Lung microvascular endothelial cell (primary cell): ENCODE measurements at regions not wholly inside any gene's neighbourhood (a gene's known extent, or its start where the extent isn't known, plus 50 kb on each side); places are given as distances from the start of the nearest gene placed in this dataset.
A peak's percentile ranks its signal among the peaks of the same experiment; 100 is the strongest.

Source experiments
- DNase-seq, 2 donors: peaks; one replicate each; pipeline versions ENCODE4 v3.0.0 to v3.0.0-alpha.2; 2010; ENCODE audit warnings: low read depth in 2 of 2

DNA sequence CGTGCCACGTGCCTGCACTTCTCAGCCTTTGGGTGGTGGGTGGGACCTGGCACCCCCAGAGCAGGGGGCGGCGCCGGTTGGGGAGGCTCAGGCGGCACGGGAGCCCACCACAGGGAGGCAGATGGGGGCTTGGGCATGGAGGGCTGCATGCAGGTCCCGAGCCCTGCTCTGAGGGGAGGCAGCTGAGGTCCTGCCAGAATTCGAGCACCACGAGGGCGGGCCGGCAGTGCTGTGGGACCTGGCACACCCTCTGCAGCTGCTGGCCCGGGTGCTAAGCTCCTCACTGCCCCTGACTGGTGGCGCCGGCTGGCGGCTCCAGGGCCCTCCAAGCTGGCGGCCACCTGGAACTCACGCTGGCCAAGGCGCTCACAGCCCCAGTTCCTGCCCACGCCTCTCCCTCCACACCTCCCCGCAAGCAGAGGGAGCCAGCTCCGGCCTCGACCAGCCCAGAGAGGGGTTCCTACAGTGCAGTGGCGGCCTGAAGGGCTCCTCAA is 1176.8 kb upstream of the GYPC start:
- DNase-seq = no peak

DNA sequence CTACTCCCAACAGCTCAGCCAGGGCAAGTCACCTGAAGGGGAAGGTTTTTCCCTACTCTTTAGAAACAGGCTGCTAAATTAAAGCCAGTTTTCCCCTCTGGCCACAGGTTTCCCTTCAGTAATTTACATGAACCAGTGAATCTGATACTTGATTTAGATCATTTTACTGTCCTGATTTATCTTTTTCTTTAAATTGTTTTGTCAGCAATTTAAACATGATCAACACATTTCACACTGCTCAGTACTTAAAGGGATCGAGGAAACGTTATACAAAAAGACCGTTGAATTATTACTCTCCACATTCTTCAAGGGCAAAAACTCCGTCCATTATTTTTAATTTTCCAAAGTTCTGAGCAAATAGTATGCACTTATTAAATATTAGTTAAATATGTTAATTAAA is 1165.7 kb upstream of the GYPC start:
- DNase-seq = no peak

DNA sequence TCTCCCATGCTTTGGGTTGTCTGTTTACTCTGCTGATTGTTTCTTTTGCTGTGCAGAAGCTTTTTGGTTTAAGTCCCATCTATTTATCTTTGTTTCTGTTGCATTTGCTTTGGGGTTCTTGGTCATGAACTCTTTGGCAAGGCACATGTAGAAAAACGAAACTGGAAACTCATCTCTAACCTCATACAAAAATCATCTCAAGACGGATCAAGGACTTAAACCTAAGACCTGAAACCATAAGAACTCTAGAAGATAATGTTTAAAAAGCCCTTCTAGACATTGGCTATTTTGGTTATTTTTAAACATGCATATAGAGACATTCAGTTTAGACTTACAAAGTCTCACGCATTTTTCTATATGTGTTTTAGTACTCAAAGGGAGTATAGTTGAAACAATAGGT is 1164.3 kb upstream of the GYPC start:
- DNase-seq = no peak

DNA sequence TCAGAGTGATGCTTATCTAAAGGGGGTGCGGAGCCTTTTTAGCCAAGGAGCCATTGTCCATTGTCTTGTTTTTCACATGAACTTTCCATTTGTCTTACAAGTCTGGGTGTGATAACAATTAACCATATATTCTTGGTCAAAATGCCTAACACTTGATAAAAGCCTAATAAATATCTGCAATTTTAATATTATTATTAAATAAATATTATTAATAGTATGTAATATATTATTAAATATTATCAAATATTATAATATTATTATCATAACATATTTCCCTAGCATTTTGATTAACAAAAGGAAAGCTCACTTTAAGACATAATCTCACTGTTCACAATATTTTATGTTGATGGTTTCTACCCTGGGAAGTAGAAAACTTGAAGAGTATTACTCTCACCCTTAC is 1143.6 kb upstream of the GYPC start:
- no peak for DNase-seq

DNA sequence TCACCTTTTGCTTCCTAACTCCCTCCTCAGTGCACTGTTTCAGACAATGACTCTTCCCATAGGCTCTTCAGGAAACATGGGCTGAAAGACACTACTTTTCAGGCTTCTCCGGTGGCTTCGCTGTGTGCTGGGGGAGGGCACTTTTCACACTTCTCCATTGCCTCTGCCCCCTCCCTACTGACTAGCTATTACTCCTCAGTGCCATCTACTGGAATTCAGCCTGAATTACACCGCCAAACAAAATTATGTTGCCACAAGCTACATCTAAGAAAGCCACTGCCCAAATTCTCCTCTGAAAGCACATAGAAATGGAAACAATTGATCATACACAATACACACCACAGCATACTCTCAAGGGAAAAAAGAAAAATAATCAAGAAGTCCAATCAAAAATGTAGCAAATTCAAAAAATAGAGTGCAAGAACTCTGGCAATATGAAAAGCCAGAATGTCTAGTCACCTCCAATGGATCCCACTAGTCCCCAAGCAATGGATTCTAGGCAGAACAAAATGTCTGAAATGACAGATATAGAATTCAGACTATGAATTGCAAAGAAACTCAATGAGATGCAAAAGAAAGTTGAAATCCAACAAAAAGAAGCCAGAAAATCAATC is 1139.4 kb upstream of the GYPC start:
- peak; percentile 2 for DNase-seq

DNA sequence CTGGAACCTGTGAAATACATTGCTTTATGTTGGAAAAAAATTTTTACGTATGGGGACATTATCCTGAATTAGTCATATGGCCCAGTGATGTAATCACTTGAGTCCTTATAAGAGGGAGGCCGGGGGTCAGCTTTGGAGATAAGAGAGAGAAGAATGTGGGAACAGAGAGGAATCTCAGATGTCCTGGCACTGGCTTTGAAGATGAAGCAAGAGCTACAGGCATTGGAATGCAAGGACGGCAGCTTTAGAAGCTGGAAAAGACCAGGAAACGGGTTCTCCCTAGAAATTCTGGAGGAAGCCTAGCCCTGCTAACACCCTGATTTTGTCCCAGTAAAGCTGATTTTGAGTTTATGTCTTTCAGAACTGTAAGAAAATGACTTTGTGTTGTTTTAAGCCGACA is 1129.9 kb upstream of the GYPC start:
- no peak for DNase-seq

DNA sequence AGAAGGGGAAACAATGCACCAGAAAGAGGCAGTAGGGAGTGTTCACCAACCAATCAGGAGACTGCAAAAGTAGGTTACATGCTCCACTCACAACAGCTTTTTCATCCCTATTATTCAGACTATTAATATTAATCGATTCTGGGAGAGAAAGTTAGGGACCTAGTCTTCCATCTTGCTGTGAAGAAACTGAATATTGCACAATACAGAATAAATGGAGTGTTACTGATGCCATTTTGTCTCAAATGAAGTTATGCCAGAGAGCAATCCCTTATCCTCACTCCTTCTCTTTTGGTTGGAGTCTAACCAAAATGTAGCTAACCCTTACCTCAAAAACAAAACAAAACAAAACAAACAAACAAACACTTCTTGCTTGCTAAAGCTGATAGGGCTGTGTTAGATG is 1120.9 kb upstream of the GYPC start:
- DNase-seq = no peak

DNA sequence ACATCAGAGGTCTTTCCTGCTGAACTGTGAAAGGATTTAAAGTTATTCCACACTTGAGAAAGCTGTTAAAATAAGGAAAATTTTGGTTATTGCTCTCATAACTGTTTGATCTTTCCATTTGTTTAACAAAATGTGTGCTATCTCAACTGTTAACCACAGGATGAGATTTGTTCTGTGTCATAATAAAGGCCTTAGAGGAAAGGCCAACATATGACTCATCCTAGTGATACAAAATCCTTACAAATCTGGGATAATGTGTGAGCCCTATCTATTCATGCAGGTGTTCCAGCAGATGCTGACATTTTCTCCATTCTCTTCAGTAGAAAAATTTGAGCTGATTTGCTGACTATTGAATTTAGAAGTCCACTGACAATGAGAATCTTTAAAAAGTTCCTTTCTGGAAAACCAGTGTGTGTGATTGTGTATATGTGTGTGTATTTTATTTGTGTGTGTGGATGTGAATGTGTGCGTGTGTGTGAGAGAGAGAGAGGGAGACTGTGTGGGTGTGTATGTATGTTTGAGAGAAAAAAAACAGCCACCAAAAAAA is 1111.9 kb upstream of the GYPC start:
- DNase-seq = no peak

DNA sequence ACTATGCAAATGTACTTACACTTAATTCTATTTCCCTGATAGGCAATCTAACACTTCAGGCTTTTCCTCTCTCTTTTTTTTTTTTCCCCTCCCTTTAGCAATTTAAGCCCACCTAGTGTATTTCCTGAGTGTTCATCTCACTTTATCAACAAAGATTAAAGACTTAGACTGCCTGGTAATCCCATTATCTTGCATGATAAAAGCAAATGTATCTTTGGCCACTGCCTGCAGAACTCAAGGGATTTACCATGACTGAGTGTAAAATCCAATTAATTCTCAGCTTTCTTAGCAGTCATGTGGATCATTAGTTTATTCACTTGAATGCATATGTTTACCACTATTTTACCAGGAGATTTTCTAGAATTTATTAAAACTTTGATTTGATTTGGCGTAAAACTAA is 1102.2 kb upstream of the GYPC start:
- no peak for DNase-seq

DNA sequence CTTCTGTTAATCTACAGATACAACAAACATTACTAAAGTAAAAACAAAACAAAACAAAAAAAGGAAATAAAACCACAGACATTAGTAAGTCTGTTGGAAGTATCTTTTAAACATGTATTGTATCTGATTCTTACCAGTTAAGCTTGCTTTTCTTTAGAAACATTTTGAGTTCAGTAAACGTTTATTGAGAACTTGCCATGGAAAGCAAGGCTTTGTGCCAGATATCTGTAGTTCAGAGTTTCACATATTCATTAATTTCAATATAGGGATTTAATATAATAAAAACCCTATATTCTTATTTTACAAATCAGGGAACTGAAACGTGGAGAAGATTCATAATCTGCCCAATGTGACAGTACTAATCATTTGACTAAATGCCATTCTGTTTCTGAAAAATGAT is 1101.0 kb upstream of the GYPC start:
- DNase-seq = no peak

DNA sequence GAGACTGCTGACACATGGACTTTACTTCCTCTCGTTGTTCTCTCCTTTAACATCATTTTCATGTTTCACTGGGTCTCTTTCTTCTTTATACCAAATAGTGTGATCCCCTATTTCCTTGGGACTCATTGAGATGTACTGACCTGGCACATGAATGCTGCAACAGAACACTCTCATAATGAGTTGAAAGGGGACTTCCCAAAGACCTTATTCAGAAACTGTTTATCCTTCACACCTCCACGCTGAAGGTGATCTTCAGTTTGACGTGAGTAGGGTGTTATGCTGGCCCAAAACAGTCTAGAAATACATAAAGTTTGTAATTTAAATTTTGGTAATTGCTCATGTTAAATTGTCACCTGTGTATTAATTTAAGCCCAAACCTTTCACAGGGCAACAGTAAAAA is 1096.8 kb upstream of the GYPC start:
- DNase-seq = no peak

DNA sequence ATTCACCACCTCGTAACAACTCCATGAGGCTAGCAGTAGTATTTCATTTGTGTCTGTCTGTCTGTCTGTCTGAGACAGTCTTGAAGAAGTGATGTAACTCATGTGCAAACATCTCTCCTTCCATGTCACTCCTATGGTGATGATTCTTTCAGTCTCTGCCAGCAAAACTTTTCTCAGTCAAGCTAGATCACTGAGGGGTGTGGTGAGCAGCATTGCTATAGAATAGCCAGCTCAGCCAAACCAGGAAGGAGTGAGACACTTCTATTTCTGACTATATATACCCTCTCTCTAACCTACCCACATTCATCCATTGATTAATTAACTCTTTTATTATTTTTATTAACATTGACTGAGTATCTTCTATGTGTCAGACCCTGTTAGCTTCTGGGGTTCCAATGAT is 1095.1 kb upstream of the GYPC start:
- DNase-seq = no peak

DNA sequence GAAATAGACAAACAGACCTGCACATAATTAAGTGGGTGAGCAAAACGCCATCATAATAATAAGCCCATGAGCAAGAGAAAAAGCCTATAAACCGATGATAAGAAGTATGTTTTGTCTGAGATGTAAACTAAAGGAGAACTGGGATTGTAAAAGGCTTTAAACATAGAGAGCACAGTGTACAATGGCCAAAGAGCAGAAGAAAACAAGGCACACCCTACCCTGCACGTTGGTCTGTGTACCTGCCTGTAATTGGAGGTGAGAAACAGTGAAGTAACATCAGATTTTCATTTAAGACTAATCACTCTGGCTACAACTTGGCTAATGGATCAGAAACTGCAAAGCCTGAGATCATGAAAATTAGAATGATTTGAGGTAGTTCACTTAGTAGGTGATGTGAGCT is 1094.7 kb upstream of the GYPC start:
- DNase-seq = no peak

DNA sequence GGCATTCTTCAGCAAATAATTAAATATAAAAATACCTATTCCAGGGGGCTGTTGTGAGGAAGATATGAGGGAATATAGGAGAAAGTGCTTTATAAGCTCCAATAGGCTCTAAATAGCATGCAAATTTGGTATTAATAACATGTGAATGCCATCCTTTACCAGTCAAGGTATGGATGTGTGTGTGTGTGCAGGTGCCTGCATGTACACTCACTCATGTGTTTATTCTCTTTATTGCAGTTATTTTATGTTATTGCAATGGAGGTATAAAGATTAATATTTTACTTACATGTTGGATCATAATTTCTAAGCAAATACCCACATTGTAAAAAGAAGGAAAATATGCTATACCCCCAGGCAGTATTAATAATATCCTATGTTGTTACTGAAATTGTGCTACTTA is 1093.0 kb upstream of the GYPC start:
- DNase-seq = no peak

DNA sequence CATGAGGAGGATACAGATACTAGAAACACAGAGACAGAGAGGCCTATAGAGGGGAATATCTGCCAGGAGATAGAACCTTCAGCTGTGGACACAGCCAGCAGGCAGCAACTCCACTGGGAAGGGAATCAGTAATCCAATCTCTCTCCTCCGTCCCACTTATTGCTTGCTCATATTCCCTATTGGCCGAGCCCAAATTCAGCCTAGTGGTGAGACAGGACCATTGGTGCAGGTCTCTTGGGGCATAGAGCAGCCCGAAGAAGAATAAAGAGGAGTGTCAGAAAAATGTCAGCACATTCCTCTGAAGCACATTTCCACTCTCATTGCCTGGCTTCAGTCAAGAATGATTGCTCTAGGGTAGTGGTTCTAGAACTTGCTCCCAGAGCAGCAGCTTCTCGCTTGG is 1091.5 kb upstream of the GYPC start:
- no peak for DNase-seq

DNA sequence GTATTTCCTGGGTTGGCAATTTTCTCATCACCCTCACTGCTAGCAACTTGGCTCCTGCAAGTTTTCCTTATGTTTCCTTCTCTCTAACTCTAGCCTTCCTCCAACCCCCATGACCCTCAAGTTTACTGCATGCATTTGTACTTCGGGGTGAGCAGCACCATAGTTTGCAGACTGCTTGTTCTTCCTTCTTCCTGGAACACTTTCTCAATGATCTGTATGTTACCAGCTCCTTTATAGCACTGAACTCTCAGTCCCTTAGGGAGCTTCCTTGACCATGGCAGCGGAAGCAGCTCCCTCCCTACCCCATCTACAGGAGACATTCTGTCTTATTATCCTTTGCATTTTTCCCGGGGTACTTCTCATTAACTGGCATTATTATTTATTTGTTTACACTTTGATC is 1089.5 kb upstream of the GYPC start:
- no peak for DNase-seq

DNA sequence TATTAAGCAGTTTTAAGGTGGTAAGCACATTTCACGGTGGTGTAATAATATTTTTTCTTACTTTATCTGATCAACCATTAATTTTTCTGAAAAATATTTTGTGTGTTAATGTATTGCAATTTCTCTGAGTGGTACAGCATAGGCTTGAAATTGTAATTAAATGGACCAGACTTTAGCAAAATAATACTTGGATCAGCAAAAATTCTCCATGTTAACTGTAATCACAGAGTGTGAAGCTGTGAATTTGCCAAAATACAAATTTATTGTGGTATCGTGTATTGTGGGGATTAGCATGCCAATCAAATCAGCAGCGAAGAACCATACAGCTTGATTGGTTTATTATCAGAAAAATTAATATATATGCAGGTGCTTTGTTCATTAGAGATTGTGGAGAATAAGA is 1088.9 kb upstream of the GYPC start:
- no peak for DNase-seq

DNA sequence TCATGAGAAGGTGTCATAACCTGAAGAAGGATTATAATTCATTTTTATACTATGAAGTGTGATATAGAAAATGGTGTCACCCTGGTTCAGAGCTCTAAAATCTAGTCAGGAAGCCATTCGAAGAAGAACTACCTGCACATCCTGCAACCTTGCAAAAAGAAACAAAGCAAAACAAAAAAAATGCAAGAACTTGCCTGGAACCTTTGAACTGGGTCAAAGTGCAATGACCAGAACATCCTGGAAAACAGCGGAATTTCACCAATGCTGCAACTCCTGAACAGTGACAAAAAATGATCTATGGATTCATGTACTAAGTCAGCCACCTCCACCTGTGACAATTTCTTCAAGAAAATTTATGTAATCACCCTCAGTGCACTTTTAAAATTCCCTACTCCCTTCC is 1083.3 kb upstream of the GYPC start:
- DNase-seq = no peak

DNA sequence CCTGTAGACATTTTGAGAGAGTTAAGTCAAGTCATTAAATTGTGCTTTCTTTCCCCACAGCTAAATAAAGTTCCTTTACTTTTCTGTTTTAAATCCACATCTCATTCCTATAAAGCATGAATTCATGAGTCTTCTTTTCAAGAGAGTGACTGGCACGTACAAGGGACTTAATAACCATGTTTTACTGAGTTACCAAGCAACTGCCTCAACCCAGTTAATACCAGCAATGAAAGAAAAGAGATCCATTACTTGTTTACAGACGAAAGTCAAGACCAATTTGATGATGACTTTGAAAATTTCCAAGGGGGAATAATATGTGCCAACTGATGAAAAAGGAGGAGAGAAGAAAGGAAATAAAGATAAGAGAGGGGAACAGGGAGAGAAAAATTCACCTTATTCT is 1082.5 kb upstream of the GYPC start:
- DNase-seq = no peak

DNA sequence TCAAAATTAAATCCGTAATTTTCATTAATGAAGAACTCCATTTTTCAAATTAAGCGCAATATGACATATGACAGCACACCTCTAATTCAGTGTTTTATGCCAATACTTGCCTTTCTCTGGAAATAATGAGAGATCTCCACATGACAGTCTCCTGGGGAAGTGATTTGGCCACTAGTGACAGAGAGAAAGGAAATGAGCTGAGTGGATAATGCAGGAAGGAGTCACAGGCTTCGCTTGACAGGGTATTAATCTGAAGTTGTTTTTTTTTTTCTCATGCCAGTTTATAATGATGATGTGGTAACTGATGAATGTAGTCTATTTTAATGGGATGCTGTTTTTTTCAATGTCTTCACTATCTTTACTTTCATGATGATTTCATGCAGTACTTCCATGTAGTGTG is 1079.4 kb upstream of the GYPC start:
- no peak for DNase-seq

DNA sequence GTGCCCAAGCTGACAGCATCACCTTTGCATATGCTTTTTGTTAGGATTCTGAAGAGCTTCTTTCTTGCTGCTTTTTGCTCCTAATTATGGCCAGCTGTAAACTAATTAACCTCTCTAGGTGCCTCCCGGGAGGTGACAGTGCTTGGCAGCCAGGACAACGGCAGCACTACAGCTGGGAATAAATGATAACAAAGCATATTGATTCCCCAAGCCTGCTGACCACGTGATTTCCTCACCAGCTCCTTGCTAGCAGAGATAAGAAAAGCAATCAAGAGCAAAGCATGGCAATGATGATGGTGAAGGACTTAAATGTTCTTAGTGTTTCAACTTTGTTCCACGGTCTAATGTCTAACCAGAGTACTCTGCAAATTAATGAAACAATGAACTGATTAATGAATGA is 1074.4 kb upstream of the GYPC start:
- no peak for DNase-seq

DNA sequence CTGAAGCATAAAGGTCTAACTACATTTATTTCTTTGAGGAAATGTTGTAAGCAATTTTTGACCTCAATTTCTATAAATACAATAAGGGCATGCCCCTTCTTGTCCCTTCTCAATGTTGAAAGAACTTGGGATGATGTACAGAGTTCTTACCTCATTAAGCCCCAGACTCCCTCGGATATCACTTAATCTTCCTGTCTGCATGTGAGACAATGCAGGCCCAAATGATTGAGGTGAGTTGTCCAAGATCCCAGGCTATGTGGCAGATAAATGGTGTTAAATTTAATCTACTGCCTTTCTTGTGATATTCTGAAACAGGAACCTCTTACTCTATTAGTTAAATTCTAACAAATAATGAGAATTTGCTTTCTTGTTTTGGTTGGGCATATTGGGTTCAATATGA is 1073.4 kb upstream of the GYPC start:
- no peak for DNase-seq

DNA sequence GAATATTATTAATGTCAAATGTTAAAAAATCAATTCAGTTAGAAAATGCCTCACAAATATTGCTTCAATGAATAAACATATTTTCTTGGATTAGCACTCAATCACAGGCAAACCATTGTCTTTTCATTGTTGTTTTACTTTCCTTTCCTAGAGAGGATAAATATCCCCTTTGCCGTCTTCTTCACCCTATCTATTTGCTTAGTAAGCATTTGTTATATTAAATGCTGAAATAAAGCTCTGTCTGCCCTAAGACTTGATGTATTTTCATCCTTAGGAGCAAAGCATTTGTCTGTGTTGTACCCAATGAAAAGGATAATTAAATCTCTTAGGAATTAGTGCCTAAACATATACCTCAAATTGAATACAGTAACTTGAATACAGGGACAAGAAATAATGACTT is 1071.2 kb upstream of the GYPC start:
- no peak for DNase-seq

DNA sequence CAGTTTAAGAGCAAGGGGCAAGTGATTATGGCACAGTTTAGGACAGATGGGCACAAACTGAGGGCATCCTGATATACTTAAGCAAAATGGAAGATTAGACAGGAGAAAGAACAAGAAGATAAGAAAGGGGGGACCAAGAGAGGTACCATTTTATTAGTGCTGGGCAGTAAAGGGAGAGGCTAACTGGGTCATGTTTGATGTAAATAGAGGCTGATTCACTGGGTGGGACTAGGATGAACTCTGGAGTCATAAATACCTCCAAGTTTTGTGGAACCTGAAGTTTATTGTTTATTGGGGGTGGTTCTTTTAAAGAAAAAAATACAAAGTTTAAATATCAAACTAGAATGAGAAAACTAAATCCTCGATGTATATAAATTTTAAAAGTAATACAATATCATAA is 1067.2 kb upstream of the GYPC start:
- DNase-seq = no peak
